ENCODE measurements at regions not wholly inside any gene's neighbourhood (a gene's known extent, or its start where the extent isn't known, plus 50 kb on each side); places are given as distances from the start of the nearest gene placed in this dataset.

GRCh38 chr13:62563251-62563650, 1147.6 kb upstream of the PCDH20 start:
- no peak for TF ChIP-seq POLR2A (IDR thresholded peaks at IDR 0.05)
- no peak for TF ChIP-seq CTCF (IDR thresholded peaks at IDR 0.05)
